ENCODE measurements at regions not wholly inside any gene's neighbourhood (a gene's known extent, or its start where the extent isn't known, plus 50 kb on each side); places are given as distances from the start of the nearest gene placed in this dataset.

GRCh38 chr7:130896051-130896881 is 162.3 kb upstream of the KLF14 start:
- no TSS peak for BruUV-seq (replicated peaks)
- TF ChIP-seq CTCF (IDR thresholded peaks at IDR 0.05; ENCODE audit: insufficient read depth in 1 of 2, low read depth in 1 of 2, low read length in 1 of 2, severe bottlenecking in 1 of 2, unreplicated experiment in 1 of 2), result peak in 1 of 2 experiments; percentile 51
- H3K27me3 Mint-ChIP-seq (ENCODE audit: insufficient read depth, unreplicated experiment), result no peaks in the 10 kb centered on the region
- Histone ChIP-seq H3K9me3 (no peaks in the 10 kb centered on the region), H3K36me3 (ENCODE audit: control insufficient read depth, insufficient read depth, low read length) (no peaks in the 10 kb centered on the region), H3K4me3 (ENCODE audit: low read depth, low read length) (no peak overlapping the region), H3K4me1 (peaks cover 43% of the 10 kb centered on the region), H3K27me3 (replicated peaks; ENCODE audit: control insufficient read depth, insufficient read depth, low read length) (no peaks in the 10 kb centered on the region)
- H3K4me1 Mint-ChIP-seq (ENCODE audit: low read depth, unreplicated experiment), result peaks cover 31% of the 10 kb centered on the region
- peak overlapping the region; percentile 78 for H3K27ac Mint-ChIP-seq (ENCODE audit: unreplicated experiment)
- no peak overlapping the region for H3K4me3 Mint-ChIP-seq (ENCODE audit: unreplicated experiment)
- POLR2A ChIA-PET, result no interaction called here
- H3K36me3 Mint-ChIP-seq (ENCODE audit: insufficient read depth, unreplicated experiment), result peaks cover 42% of the 10 kb centered on the region
- intact Hi-C loops (cut with micrococcal nuclease; ENCODE audit: unreplicated experiment), result loop anchor here (1.0 to 5.0 kb wide), 2 partner anchors 21 to 66 kb away; no protein-coding TSS in a partner anchor
- no peaks in the 10 kb centered on the region for H3K9me3 Mint-ChIP-seq (ENCODE audit: unreplicated experiment)
- peak in 1 of 2 experiments; percentile 30 for DNase-seq
- CTCF ChIA-PET, result interaction anchor here (0.9 to 3.8 kb wide), 18 partner anchors 8 to 144 kb away, joined by 3 to 39 read pairs (median 9); no protein-coding TSS in a partner anchor

DNA sequence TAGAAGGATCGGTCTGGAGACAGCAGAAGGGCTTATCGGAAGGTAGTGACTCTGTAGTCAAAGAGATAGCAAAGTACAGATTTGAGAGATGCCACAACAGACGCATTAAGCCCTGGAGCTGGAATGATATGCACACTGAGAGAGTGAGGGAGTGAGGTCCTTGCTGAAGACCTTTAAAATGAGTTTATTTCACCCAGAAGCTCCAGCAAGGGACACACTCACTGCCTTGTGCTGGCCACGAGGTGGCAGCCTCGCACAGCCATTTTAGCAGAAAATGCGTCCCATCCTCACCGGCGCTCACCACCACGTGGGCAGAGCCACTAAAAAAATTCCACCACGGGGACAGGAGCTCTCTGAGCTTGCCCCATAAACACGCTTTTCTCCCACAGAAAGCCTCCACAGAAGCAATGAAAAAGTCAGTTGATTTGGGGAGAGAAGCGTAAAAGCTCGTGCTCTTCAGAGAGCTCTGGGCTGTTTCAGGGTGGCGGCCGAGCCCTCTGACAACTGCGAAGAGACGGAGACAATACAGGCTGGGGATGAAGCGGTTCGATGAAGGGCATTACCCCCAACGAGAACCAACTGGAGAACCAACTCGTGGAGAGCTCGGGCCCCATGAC is 163.0 kb upstream of the KLF14 start:
- CTCF ChIA-PET, result interaction anchor here (0.6 to 3.8 kb wide), 27 partner anchors 8 to 268 kb away, joined by 3 to 39 read pairs (median 6); no protein-coding TSS in a partner anchor
- TF ChIP-seq CTCF (IDR thresholded peaks at IDR 0.05; ENCODE audit: insufficient read depth in 1 of 2, low read depth in 1 of 2, low read length in 1 of 2, severe bottlenecking in 1 of 2, unreplicated experiment in 1 of 2), result peak; percentile 82 to 88
- H3K27me3 ChIP-seq (replicated peaks; ENCODE audit: control insufficient read depth, insufficient read depth, low read length), result no peaks in the 10 kb centered on the region
- no peaks in the 10 kb centered on the region for H3K27me3 Mint-ChIP-seq (ENCODE audit: insufficient read depth, unreplicated experiment)
- H3K4me3 Mint-ChIP-seq (ENCODE audit: unreplicated experiment), result peak overlapping the region; percentile 21
- no TSS peak for BruUV-seq (replicated peaks)
- no peak overlapping the region for H3K4me3 ChIP-seq (ENCODE audit: low read depth, low read length)
- peaks cover 46% of the 10 kb centered on the region for H3K36me3 Mint-ChIP-seq (ENCODE audit: insufficient read depth, unreplicated experiment)
- H3K27ac Mint-ChIP-seq (ENCODE audit: unreplicated experiment), result peak overlapping the region; percentile 78
- no peaks in the 10 kb centered on the region for H3K9me3 Mint-ChIP-seq (ENCODE audit: unreplicated experiment)
- peaks cover 47% of the 10 kb centered on the region for H3K4me1 ChIP-seq
- no peaks in the 10 kb centered on the region for H3K9me3 ChIP-seq
- H3K36me3 ChIP-seq (ENCODE audit: control insufficient read depth, insufficient read depth, low read length), result no peaks in the 10 kb centered on the region
- peak; percentile 80 to 84 for DNase-seq
- POLR2A ChIA-PET, result no interaction called here
- intact Hi-C loops (cut with micrococcal nuclease; ENCODE audit: unreplicated experiment), result loop anchor here (1.0 to 5.0 kb wide), 6 partner anchors 22 to 143 kb away; no protein-coding TSS in a partner anchor
- H3K4me1 Mint-ChIP-seq (ENCODE audit: low read depth, unreplicated experiment), result peaks cover 35% of the 10 kb centered on the region
